GM18868 (cell line): ENCODE measurements at regions not wholly inside any gene's neighbourhood (a gene's known extent, or its start where the extent isn't known, plus 50 kb on each side); places are given as distances from the start of the nearest gene placed in this dataset.

ENCODE experiments used
- ATAC-seq: cut with Tn5 transposase; IDR thresholded peaks from one replicate; pipeline ENCODE4 v1.9.1; 2021; ENCODE audit warnings: mild to moderate bottlenecking, moderate library complexity; ENCODE audit not compliant: unreplicated experiment

DNA sequence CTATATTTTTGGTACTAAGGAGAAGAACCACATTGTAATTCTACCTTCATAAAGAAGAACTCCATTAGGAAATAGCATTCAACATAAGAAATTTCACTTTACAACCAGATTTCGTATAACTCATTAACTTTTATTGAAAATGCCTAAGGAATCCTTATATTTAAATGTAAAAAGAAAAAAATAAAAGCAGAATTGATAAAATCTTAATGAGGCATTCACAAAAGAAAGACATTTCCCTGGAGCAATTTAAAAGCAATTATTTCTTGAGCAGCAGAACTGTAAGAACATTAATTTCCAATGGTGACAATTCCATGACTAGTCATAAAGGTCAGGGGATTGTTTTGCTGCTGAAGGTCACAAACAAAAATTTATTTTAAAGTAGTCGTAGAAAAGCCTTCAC is 1192.8 kb upstream of the TMEM132C start:
- no peak for ATAC-seq

DNA sequence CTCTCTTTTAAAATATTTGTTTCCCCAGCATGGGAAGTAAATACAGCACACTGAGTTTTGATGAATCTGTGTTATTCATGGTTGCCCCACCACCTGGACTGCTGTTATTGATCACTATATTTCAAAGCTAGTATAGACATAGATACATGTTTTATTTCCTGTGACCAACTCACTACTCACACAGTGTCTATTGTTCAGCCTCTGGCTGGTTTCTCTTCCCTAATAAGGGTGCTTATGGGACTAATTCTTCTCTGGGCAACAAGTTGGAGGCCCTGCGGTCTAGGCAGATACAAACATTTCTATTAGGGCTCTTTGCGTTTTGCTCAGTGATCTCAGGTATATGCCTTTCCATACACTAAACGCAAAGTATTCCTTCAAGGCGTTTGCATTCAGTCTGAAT is 1191.0 kb upstream of the TMEM132C start:
- ATAC-seq = peak; percentile 50

DNA sequence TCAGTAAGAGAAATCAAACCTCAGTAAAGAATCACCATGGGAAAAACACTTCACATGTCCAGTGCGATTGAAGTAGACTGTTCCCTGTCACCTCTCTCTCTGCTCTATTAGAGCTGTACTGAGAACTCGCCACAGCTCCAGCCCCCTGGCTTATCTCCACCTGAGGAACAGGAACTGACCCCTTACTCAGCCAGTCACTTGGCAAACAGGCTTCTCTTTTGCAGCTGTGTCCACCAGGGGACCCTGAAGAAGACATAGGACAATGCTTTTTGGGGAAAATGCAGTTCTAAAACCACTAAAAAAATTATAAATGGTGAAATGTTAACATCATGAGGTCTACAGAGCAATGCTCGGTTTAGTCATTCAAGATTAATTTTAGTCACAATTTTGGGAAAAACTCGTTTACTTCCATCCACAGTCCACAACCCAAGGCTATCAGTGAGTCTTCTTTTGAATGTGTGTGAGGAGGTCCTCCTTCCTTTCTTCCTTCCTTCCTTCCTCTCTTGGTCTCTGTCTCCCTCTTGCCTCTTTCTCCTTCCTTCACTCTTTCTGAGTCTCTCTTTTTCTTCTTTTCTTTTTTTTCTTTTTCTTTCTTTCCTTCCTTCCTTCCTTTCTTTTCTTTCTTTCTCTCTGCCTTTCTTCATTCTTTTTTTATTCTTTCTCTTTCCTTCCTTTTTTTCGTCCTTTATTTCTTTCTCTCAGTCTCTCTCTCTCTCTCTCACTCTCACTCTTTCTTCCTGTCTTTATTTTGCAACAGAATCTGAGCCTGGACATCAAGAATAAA is 1189.5 kb upstream of the TMEM132C start:
- ATAC-seq = no peak

DNA sequence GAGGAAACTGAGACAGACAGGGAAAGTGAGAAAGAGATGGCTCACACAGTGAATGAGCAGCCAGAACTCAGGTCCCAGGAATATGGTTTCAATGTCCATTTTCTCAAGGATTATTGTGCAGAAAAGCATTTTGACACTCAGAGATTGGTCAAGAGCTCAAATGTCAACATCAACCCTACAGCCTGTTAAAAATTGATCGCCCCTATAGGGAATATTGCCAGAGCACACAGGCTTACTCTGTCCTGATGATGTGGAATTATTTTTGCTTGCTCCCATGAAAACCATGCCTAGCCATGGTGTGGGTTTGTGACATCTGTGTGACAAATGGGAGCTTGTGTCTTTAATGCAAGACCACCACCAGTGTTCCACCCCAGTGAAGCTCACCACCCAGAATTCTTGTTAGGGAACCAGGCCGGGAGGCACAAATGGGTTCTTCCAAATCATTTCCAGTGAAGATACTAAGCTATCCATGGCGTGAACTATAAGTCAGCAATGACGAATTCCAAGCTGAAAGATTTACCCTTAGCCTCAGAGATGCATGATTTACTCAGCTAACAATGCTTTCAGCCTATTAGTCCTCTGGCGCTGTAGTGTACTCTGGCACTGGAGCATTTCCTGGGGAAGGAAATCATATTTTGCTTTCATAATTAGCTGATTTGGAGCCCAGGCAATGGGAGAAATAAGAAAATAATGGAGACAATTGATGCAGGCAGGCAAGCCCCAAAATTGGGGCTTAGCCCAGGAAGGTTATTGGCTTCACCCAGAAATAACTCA is 1188.2 kb upstream of the TMEM132C start:
- ATAC-seq = no peak

DNA sequence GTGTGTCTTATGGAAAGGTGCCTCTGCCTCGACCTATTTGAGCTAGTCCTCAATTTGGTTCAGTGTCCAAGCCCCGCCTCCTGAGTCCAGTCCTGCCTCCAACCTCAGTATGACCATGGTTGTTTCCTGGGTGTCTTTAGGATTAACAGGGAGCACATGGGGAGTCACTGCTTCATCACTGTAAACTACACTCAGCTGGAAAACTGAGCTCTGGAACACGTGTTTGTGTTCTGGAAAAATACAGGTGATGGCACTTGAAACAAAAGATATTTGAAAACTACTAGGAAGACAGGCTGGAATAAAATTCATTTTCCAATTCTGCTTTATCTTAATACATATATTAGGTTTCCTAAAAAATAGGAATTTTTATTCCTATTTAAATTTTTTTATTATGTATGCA is 1187.3 kb upstream of the TMEM132C start:
- no peak for ATAC-seq

DNA sequence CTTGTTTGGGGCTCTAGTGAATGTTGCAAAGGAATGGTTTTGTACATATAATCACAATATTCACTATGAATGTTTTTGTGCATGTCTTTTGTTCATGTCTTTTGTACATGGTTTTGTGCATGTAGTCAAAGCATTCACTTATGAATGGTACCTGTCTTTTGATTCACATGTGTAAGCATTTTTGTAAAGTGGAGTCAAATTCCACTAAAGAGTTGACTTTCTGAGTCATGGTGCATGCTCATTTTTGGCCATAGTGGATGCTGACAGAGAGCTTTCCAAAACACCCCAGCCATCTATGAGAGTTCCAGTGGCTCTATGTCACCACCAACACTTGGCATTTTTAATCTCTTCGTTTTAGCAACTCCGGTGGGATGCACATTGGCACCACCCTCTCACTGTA is 1185.9 kb upstream of the TMEM132C start:
- ATAC-seq = no peak

DNA sequence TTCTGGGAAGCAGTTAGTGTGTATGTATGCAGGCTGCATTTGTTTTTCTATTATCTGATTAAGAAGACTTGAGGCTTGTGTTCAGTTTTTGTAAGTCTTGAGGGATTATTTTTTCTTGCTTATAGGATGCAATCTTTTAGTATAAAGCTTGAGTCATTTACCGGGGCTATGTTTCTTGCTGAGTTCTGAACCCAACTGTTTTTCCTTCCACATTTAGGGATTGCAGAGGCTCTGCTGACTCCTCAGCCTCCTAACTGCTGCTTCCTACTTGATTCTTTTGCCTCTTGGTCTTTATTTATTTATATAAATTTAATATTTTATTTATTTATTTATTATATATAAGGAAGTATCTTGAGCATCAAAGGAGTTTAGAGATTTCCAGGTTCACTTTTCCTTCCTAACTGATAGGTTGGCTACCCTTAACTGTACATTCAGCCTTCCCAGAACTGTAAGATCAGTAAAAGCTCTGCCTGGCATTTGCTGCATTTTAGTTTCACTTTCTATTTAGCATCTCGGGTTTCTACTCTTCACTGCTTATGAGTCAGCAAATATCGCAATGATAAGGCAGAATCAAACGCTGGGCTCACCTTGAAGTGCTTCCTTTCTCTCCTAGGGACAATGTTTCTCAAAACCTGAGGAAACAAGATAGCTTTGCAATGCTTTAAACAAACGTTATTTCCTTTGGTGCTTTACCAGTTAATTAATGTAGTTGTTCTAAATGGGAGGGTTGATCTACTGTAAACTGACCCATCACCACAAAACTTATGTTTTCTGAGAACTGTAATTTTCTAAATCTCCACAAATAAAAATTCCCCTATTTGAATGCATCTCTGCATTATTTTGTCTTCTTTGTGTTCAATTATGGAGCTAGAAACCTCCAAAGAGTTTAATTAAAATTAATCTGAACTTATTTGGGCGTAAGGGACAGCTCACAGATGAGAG is 1183.7 kb upstream of the TMEM132C start:
- peak; percentile 97 for ATAC-seq

DNA sequence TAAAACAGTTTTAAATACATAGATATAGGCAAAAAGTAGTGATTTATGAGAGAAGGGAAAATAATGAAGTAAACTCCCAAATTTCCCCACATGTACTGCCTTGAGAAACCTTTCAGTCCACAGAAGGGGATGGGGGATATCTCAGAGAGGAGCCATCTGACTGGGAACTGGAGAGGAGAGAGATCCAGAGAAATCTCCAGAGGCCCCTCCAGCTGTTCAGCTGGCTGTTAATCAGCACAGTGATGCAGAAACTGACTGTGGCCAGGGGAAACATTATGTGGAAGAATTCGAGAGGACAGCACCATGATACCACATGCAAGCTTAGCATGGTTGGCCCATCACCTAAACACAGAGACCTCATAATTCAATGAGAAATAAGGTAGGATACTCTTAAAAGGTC is 1165.9 kb upstream of the TMEM132C start:
- no peak for ATAC-seq

DNA sequence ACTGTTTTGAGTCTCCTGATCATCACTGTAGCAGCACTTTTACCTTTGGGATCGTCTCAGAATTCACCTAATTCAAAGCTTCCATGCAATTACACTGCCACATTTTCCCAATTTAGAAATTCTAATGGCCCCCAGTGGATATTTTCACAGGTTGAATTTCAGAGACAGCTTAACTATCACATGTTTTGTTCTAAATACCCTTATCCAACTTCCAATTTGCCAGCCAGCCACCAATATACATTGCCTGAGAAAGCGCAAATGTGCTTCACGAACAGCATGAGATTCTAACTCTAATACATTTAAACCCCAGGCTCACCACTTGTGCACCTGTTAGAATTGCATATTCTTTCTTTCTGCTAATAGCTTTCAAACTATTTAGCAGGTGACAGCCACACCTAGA is 1160.9 kb upstream of the TMEM132C start:
- ATAC-seq = no peak

DNA sequence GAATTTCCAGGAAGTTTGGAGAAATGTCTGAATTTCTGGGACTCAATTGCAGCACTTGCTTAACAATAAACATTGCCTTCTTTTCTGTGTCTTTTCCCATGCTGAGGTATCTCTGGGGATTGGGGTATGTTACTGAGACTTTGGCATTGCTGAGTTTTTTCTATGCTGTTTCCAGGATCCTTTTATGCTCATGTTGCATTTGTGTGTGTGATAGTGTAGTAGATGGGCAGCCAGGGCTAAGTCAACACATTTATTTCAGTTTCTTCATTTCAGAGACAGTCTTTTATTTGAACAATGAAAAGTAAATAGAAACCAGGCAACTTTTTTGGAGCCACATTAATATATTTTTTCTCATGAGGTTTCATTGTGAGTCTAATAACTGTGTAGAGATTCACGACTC is 1160.3 kb upstream of the TMEM132C start:
- ATAC-seq = no peak

DNA sequence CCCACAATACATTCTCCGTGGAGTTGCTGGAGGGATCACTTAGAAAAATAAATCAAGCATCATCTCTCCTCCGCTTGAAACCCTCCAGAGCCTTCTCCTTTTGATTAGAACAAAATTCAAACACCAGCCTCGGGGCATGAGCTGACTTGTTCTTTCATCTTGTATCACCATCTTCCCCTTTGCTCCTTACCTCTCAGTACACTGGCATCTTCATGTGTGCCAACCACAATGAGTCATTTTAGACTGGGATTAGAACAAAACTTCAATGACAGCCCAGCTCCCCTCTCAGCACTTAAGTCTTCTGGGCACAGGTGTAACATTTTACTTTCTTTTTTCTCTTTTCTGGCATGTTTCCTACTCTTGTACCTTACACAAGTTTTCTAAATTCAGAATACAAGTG is 1159.2 kb upstream of the TMEM132C start:
- no peak for ATAC-seq

DNA sequence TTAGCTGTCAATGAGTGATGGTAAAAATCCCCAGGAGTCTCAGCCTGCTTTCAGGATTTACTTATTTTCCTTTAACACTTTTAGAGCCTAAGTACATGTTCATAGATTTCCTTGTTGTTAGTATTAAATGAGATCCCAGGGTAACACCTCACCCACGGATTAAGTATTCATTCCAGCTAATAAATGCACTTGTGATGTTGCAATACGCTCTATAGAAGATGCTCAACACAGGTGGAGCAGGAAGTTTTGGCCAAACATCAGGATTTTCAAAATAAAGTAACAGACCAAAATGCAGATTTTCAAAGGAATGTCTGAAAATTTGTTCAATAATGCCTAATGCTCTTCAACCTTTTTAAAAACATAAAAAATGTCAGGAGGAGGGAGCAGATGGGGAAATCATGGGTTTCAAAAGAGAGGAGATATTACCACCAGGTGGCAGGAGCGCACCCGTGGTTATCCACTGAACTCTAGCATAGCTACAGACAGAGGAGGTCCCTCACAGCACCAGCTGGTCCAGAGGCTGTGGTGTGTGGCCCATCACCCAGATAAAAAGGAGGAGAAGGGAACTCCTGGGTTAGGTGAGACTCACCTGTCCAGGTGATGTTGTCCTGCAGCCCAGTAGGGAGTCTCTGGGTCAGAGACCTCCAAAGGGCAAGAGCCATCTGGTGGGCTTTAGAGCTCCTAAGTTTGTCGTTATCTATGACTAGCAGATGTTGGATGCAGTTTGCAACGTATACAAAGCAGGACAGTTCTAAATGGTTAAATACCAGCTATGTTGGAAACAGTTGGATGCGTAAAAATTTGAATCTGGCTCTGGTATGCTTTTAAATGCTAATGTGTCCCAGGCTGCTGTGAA is 1158.4 kb upstream of the TMEM132C start:
- ATAC-seq = peak; percentile 89

DNA sequence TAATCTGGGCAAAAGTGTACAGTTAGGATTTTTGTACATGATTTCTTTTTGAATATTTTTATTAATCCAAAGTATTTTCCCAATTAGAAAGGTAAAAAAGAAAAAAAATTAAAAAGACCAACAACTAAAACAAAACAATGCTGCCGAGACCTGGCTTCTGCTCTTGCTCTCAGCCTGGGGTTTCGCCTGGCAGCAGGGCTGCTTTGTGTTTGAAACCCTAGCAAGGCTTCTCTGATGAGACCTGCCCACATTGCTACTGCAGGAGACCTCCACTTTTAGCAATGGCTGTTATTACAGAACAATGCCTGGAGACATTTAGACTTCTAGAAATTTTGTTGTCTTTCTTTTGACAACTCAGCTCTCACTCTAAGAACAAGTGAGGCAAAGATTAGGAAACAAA is 1153.0 kb upstream of the TMEM132C start:
- ATAC-seq = no peak

DNA sequence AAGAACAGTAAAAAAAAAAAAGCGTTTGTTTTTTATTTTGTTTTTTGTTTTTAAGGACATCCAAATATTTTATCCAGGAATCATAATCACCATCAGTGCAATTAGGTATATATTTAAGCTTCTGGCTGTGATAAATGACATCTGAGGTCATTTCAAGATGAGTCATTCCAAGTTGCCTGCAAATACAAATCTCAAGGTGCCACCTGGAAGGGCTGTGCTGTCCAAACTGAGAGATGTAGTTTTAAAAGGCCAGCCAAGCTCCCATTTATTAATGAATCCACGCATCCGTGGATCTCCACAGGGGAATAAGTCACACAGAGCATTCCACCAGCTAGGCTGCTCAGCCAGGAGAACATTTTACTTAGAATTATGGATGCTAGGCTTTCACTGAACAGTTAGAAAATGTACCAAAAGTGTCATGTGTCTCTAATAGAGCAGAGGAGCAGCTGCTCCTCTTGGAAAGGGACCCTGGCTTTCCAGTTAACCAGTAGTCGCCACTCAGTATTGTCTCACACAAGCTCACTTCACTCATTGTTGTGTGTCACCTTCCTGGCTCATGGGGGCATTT is 1151.4 kb upstream of the TMEM132C start:
- ATAC-seq = no peak

DNA sequence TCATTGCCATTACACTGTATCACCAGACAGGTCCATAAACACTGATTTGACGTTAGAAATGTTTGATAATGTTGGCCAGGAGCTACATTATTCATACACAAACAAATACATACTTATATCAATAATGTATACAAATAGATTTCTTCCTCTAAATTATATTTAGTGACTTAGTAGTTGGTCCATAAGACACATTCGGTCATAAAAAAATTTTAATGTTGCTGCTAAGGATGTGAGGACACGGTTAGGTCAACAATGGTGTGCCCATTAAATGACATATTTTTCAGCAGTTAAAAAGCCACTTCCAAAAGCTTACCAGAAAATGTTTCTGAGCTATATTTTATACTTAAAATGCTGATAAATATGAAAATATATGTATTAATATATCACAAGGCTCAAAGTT is 1148.7 kb upstream of the TMEM132C start:
- no peak for ATAC-seq

DNA sequence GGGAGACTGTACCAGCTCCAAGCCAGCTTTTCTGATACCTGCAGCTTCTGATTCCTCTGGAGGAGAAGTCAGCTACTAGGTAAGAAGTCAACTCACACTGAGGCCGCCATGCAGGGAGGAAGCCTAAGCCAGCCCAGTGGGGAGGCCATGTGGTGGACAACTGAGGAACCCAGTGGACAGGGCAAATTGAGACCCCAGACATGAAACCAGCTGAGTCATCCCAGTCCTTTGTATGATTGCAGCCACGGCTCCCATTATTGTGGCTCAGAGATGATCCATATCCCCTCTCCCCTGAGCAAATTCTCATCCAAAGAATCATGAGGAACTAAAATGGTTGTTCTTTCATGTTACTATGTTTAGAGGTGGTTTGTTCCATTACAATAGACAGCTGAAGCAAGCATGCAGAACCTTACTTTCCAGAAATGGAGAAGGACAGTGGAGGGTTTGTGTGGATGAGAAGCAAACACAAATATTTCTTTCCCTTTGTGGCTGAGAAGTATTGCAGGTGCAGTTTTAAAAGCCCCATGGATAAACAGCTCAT is 1147.3 kb upstream of the TMEM132C start:
- no peak for ATAC-seq

DNA sequence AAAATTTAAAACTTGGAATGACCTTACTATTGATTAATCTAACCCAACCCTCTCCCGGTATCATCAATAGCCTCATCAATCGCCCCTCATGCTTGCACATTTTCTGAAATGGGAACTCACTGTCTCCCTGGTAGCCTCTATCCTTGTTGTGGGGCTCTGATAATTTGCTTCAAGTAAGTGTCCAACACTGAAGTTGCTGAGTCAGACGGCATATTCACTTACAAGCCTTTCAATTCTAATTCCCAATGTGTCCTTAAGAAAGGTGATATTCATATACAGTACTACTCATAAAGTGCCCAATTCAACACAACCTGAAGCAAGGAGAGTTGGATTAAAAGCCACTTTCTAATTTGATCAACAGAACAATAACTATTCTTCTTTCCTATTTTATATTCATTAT is 1146.1 kb upstream of the TMEM132C start:
- no peak for ATAC-seq

DNA sequence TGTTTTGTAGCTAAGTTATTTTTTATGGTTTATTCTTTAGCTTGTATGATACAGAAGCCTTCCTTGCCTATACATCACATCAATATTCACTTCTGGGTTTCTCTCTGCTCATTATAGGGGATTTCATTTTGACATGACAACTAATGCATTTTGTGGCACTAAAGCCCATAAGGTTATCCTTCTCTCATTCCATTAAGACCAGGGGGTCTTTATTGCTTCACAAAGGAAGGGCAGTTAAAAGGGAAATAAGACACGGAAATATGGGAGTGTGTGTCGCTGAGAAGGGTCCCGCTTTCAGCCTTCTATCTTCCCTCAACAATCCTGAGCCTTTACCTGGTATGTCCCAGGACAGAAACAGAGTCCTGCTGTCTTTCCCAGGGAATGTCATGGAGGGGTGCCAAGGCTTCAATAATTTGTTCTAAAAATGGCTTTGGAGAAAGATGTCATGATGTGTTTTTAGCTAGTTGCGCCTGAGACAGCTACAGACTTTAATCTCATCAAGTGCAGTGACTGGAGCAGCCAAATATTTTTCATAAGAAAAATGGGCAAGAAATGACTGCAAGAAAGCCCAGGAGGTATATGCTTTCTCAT is 1145.4 kb upstream of the TMEM132C start:
- ATAC-seq = no peak

DNA sequence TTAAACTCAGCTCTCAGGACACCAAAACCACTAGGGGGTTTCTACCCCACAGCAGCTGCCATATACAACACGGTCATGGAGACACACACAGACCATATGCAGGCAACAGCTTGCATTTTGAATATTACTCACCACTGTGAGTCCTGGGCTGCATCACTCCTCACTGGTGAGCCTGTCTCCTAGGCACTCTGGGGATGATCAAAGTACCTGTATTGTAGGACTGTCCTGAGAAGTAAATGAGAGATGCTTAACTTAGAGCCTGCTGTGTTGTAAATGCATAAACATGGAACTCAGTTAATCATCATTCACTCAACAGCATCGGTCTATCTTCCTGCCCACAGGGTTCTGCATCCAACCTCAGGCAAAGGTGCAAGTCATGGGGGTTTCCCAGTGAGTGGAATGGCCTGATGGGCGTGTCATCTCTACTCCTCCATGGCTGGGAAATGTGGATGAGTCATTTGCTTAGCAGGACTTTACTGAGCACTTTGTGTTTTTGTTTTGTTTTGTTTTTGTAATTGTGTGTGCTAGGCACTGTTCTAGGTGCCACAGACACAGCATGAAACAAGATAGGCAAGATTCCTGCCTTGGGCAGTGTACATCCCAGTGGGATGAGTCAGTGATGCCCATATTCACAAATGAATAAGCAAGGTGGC is 1141.2 kb upstream of the TMEM132C start:
- peak; percentile 89 for ATAC-seq
